ENCODE measurements at regions not wholly inside any gene's neighbourhood (a gene's known extent, or its start where the extent isn't known, plus 50 kb on each side); places are given as distances from the start of the nearest gene placed in this dataset.
"Not testable (repeated sequence)": the region's sequence is repeated elsewhere in the genome, so short reads cannot be mapped to it uniquely, and the experiment has no call there.

DNA sequence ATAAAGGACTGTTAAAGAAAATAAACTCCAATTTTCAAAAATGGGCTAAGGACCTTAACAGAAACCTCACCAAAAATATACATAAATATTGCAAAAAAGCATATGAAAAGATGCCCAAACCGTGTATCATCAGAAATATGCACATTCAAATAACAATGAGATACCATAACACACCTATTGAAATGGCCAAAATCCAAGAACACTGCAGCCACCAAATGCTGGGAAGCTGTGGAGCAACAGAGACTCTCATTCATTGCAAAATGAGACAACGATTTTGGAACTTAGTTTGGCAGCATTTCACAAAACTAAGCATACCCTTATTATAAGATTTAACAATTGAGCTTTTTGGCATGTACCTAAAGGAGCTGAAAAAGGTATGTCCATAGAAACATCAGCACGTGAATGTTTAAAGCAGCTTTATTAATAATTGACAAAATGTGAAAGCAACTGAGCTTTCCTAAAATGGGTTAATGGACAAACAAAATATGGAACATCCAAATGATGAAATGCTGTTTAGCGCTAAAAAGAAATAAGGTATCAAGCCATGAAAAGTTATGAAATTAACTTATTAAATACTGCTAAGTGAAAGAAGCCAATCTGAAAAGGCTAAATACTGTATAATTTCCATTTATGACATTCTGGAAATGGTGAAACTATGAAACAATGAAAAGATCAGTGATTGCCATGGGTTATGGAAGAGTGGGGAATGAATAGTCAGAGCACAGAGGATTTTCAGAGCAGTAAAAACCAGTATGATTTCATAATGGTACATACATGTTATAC is 592.6 kb upstream of the ADGRB3 start:
- no peak for DNase-seq (ENCODE audit: low spot score)
- intact Hi-C loops (cut with DNase I): no loop called here

DNA sequence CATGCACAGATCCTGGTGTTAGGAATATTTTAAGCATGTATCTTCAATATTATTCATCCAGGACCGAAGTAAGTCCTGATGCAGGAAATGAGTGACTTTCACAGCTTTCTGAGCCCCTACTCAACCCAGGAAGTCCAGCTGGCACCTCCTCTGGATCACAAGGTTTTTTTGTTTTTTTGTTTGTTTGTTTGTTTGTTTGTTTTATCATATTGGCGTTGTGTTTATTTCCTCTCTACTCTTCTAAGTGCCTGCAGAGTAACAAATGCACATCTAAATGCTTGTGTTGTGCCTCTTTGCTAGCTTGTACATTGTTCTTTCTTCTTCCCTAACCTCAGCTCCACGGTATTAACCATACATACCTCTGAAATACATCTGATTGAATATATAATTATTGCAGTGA is 594.3 kb upstream of the ADGRB3 start:
- DNase-seq (ENCODE audit: low spot score): no peak
- intact Hi-C loops (cut with DNase I): no loop called here

DNA sequence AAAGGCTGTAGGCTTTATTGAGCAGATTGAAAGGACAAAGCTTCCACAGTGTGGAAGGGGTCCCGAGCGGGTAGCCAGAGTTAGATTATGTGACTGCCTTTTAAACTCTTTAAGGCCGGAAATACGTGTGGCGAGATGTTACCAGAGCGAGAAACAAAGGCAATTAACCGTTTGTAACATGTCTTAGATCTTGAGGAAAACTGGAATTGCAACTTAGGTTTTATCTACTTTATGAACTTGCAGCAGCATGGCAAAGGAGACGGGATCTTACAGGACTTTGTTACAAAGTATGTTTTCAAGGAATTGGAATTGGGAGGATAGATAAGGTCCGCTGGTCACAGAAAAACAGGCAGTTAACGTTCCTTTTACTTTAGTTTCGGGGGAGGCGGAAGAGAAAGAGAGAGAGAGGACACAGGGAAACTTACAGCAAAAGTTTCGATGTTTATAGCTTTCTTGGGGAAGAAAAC is 594.7 kb upstream of the ADGRB3 start:
- no peak for DNase-seq (ENCODE audit: low spot score)
- intact Hi-C loops (cut with DNase I): no loop called here

DNA sequence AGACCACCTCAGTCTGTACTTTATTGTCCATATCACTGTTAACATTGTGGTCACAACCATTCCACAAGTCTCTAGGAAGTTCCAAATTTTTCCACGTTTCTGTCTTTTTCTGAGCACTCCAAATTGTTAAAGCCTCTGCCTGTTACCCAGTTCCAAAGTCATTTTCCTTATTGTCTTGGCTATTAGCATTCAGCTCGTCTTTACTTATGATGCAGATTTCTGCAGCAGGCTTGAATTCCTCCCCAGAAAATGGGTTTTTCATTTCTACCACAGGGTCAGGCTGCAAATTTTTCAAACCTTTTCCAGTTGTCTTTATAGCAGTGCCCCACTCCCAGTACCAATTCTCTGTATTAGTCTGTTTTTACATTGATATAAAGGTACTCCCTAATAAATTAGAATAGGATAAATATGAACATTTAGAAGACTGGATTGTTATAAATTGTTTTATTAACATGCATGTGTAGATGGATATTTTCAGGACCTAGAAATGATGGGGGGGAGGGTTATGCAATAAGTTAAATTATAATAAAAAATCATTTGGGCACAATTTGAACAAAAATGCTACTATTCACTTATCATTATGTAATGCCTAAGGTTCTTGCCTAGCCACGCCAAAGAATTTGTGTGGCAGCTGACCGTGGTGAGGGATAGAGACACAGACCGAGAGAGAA is 595.3 kb upstream of the ADGRB3 start:
- DNase-seq (ENCODE audit: low spot score): no peak
- intact Hi-C loops (cut with DNase I): no loop called here

GRCh38 chr6:68038815-68039408 is 596.2 kb upstream of the ADGRB3 start:
- DNase-seq (ENCODE audit: low spot score): no peak
- intact Hi-C loops (cut with DNase I): no loop called here

- intact Hi-C loops (cut with DNase I): no loop called here
- no peak for DNase-seq (ENCODE audit: low spot score)
Measured at GRCh38 chr6:68032217-68032616, 602.9 kb upstream of the ADGRB3 start.

GRCh38 chr6:68031054-68031453 is 604.0 kb upstream of the ADGRB3 start:
- intact Hi-C loops (cut with DNase I): no loop called here

GRCh38 chr6:68026483-68026882 is 608.6 kb upstream of the ADGRB3 start:
- intact Hi-C loops (cut with DNase I): no loop called here
- DNase-seq (ENCODE audit: low spot score): no peak

More at GRCh38 chr6:68031054-68031453, 604.0 kb upstream of the ADGRB3 start:
- DNase-seq (ENCODE audit: low spot score): no peak

DNA sequence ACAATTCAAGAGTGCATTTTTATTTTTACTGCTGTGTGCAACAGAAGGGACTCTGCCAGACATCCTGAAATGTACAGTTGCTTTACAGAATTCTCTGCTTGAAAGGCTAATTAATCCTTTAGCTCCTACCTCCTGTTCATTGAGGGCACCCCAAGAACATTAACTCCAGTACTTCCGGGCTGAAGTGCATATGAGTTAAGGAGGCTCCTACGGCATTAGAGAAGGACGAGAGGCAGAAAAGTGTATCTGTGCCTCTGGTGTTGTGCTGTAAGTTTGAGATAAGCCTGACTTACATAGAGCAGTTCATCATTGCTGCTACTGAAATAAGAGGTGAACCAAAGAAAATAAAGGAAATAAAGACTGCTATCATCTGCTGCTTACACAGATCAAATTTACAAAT is 609.3 kb upstream of the ADGRB3 start:
- intact Hi-C loops (cut with DNase I): no loop called here
- no peak for DNase-seq (ENCODE audit: low spot score)

DNA sequence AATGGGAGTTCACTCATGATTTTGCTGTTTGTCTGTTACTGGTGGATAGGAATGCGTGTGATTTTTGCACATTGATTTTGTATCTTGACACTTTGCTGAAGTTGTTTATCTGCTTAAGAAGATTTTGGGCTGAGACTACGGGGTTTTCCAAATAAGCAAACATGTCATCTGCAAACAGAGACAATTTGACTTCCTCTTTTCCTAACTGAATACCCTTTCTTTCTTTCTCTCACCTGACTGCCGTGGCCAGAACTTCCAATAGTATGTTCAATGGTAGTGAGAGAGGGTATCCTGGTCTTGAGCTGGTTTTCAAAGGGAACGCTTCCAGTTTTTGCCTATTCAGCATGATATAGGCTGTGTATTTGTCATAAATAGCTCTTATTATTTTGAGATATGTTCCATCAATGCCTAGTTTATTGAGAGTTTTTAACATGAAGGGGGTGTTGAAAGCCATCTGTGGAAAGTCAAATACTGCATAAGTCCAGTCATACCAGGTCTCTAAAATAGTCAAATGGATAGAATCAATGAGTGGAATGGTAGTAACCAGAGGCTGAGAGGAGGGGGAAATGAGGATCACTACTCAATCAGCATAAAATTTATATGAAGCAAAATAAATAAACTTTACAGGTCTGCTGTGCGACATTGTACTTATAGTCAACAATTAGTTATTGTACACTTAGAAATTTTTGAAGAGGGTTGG is 610.4 kb upstream of the ADGRB3 start:
- intact Hi-C loops (cut with DNase I): no loop called here
- DNase-seq (ENCODE audit: low spot score): no peak

- intact Hi-C loops (cut with DNase I); DNase-seq (ENCODE audit: low spot score): not testable (repeated sequence)
Measured at GRCh38 chr6:68022968-68023367, 612.1 kb upstream of the ADGRB3 start.

DNA sequence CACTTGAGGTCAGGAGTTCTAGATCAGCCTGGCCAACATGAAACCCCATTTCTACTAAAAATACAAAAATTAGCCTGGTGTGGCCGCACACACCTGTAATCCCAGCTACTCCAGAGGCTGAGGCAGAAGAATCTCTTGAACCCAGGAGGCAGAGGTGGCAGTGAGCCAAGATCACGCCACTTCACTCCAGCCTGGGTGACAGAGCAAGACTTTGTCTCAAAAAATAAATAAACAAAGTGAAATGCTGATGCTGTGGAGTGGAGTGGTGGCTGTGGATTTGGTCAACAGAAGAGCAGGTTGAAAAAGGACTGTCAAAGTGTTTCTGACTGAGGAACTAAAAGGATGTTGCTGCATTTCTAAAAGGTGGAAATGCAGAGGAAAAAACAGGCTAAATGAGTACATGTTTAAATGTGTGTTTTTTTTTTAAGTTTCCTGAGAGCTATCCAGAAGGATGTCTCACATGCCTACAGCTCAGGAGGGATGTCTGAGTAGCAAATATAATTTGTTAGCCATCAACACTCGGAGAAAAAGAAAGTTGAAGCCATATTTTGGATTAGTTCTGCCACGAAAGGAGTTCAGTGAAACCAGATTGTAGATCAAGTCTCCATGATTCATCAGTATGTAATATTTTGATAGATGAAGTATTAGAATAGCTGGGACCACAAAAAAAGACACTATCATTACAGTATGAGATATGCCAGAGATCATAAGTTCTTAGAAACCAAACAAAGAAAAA is 621.1 kb upstream of the ADGRB3 start:
- no peak for DNase-seq (ENCODE audit: low spot score)
- intact Hi-C loops (cut with DNase I): no loop called here

DNA sequence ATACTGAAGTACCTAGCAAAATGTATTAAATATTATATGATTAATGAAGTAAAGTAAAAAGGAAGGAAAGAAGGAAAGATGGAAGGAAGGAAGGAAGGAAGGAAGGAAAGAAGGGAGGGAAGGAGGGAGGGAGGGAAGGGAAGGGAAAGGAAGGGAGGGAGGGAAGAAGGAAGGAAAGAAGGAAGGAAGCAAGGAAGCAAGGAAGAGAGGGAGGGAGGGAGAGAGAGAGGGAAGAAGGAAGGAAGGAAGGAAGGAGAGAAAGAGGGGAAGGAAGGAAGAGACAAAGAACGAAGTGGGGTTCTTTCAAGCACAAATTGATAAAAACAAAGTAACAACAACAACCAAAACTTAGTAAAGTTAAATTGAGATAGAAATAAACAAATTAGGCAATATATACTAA is 622.3 kb upstream of the ADGRB3 start:
- no peak for DNase-seq (ENCODE audit: low spot score)
- intact Hi-C loops (cut with DNase I): no loop called here

DNA sequence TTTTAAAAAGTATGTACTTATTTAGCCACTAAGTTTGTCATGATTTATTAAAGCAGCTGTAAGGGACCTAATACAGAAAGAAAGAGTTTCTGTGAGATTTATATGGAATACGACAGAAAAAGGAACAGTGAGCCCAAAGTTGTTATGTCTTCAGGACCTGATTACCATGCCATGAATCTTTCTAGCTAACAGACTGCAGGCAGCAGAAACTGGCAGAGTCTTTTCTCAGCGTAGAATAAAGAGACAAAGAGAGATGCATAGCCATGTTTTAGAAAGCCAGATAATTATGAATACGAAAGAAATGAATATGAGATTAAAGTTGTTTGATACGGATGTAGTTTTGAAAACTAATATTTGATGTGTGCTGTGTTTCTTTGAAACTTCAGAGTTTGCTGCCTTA is 624.1 kb upstream of the ADGRB3 start:
- DNase-seq (ENCODE audit: low spot score): no peak
- intact Hi-C loops (cut with DNase I): no loop called here

- intact Hi-C loops (cut with DNase I): no loop called here
- DNase-seq (ENCODE audit: low spot score): no peak
Measured at GRCh38 chr6:68008445-68008844, 626.6 kb upstream of the ADGRB3 start.

GRCh38 chr6:68007717-68008116 is 627.4 kb upstream of the ADGRB3 start:
- intact Hi-C loops (cut with DNase I): no loop called here
- no peak for DNase-seq (ENCODE audit: low spot score)

- intact Hi-C loops (cut with DNase I): no loop called here
- no peak for DNase-seq (ENCODE audit: low spot score)
Measured at GRCh38 chr6:67986694-67987232, 648.3 kb upstream of the ADGRB3 start.

GRCh38 chr6:67976486-67976885 is 658.6 kb upstream of the ADGRB3 start:
- DNase-seq (ENCODE audit: low spot score): no peak
- intact Hi-C loops (cut with DNase I): no loop called here

DNA sequence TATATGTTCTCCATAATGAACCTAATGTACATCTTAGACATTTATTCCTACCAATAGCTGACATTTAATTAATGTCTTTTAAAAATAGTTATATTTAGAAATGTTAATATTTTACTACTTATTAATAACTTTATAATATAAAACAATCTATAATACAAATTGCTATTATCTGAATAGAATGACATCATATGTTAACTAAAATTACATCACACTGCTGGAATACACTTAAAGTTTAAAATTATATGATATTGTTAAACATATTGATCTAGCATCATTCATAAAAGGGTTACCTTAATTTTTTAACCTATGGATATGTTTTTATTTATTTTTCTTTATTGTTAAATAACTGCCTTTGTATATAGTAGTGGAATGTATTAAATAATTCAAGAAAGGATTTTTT is 660.2 kb upstream of the ADGRB3 start:
- no peak for DNase-seq (ENCODE audit: low spot score)
- intact Hi-C loops (cut with DNase I): no loop called here
